K562 (cell line): ENCODE measurements at regions not wholly inside any gene's neighbourhood (a gene's known extent, or its start where the extent isn't known, plus 50 kb on each side); places are given as distances from the start of the nearest gene placed in this dataset.

Source experiments
- CREB1 ChIP-seq, 2 experiments: sonication (generic) in 1 of 2; formaldehyde crosslinking in 1 of 2; IDR thresholded peaks; 2 replicates each; pipeline versions ENCODE4 v1.6.1 to v1.8.0; 2012 to 2022; ENCODE audit warnings: inconsistent platforms in 1 of 2, mild to moderate bottlenecking in 1 of 2, missing genetic modification reagents in 1 of 2, moderate library complexity in 1 of 2
- DPF2 ChIP-seq: fragments of 450-650 bp; IDR thresholded peaks from 2 replicates; pipeline ENCODE4 v1.6.1; 2016
- ETV6 ChIP-seq, 3 experiments: fragments of 150-350 bp in 1 of 3; sonication (generic) in 1 of 3; formaldehyde crosslinking in 1 of 3; IDR thresholded peaks; 2 replicates each; pipeline versions ENCODE4 v1.6.1 to v1.8.0; 2014 to 2022; ENCODE audit warnings: borderline replicate concordance in 2 of 3, low read depth in 2 of 3, antibody characterized with exemption in 1 of 3, low read length in 1 of 3, mild to moderate bottlenecking in 1 of 3, missing genetic modification reagents in 1 of 3
- FOXM1 ChIP-seq, 2 experiments: fragments of 450-650 bp in 1 of 2; sonication (generic) in 1 of 2; formaldehyde crosslinking in 1 of 2; IDR thresholded peaks; 2 replicates each; pipeline versions ENCODE4 v1.6.1 to v1.9.0; 2017 to 2022; ENCODE audit warnings: low read depth in 2 of 2, mild to moderate bottlenecking in 2 of 2, missing genetic modification reagents in 1 of 2, moderate library complexity in 1 of 2
- KLF13 ChIP-seq: fragments of 450-650 bp; IDR thresholded peaks from 2 replicates; pipeline ENCODE4 v1.6.1; 2016; ENCODE audit warnings: missing genetic modification characterization, low read depth, mild to moderate bottlenecking, missing compliant biosample characterization, moderate library complexity, borderline replicate concordance
- TARDBP ChIP-seq: fragments of 450-650 bp; IDR thresholded peaks from 2 replicates; pipeline ENCODE4 v1.6.1; 2016
- WHSC1 ChIP-seq: IDR thresholded peaks from one replicate; pipeline ENCODE4 v1.6.1; 2012; ENCODE audit warnings: low read length, control low read depth, inconsistent platforms
- YY1 ChIP-seq, 3 experiments: IDR thresholded peaks; 2 replicates each; pipeline ENCODE4 v1.6.1; 2011; ENCODE audit warnings: low read length in 2 of 3, mild to moderate bottlenecking in 2 of 3, moderate library complexity in 2 of 3, borderline replicate concordance in 1 of 3, control low read depth in 1 of 3, low read depth in 1 of 3; ENCODE audit not compliant: insufficient read depth in 3 of 3, insufficient replicate concordance in 2 of 3, control insufficient read depth in 1 of 3, insufficient read length in 1 of 3; ENCODE audit errors: extremely low read depth in 1 of 3
- ZNF121 ChIP-seq: sonication (generic); formaldehyde crosslinking; conservative IDR thresholded peaks from 2 replicates; pipeline ENCODE4 v1.8.0; 2022; ENCODE audit warnings: missing genetic modification reagents
- ZNF143 ChIP-seq: sonication (generic); formaldehyde crosslinking; IDR thresholded peaks from 2 replicates; pipeline ENCODE4 v1.9.0; 2022; ENCODE audit warnings: mild to moderate bottlenecking, missing genetic modification reagents
- ZNF586 ChIP-seq: fragments of 450-650 bp; formaldehyde crosslinking; conservative IDR thresholded peaks from 2 replicates; pipeline ENCODE4 v1.4.0; 2020; ENCODE audit warnings: mild to moderate bottlenecking, moderate library complexity
- TF ChIP-seq, protein P1 (sequence below): fragments of 250-450 bp; sonication (Bioruptor Pico); IDR thresholded peaks from 2 replicates; pipeline ENCODE4 v1.8.0; 2021; ENCODE audit warnings: mild to moderate bottlenecking, moderate library complexity
- TF ChIP-seq, protein P2 (sequence below): fragments of 250-450 bp; sonication (Bioruptor Pico); IDR thresholded peaks from 2 replicates; pipeline ENCODE4 v1.5.0; 2021; ENCODE audit warnings: mild to moderate bottlenecking, moderate library complexity

DNA sequence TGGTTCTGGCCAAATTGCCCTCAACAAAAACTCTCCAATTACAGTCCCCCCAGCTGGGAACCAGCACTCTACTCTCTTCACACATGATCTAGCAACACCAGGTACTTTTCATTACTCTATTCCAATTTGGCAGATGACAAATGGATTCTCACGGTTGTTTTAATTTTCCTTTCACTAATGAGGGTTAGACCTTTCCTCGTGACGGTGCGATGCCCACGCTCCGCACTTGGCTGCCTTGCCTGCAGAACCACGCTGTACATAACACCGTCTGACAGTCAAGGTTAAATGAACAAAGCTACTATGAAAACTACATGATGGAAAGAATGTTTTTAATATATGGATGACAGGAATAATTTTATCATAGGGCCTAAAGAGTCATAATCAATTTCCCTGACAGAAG lies 141.5 kb downstream of the FBXO15 start:
- TF ChIP-seq ZNF143 (CRISPR knock-in tag) = no peak
- TF ChIP-seq, protein P1, sequence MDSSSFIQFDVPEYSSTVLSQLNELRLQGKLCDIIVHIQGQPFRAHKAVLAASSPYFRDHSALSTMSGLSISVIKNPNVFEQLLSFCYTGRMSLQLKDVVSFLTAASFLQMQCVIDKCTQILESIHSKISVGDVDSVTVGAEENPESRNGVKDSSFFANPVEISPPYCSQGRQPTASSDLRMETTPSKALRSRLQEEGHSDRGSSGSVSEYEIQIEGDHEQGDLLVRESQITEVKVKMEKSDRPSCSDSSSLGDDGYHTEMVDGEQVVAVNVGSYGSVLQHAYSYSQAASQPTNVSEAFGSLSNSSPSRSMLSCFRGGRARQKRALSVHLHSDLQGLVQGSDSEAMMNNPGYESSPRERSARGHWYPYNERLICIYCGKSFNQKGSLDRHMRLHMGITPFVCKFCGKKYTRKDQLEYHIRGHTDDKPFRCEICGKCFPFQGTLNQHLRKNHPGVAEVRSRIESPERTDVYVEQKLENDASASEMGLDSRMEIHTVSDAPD = no peak
- TF ChIP-seq FOXM1 (IDR thresholded peaks at IDR 0.05; ENCODE audit: low read depth) = no peak
- no peak for TF ChIP-seq FOXM1 (CRISPR knock-in tag; IDR thresholded peaks at IDR 0.05; ENCODE audit: low read depth)
- TF ChIP-seq DPF2 = no peak
- TF ChIP-seq ETV6 (IDR thresholded peaks at IDR 0.05; ENCODE audit: borderline replicate concordance in 1 of 2, low read depth in 2 of 2, low read length in 1 of 2) = no peak
- TF ChIP-seq ETV6 (CRISPR knock-in tag; IDR thresholded peaks at IDR 0.05; ENCODE audit: borderline replicate concordance) = no peak
- no peak for TF ChIP-seq YY1 (IDR thresholded peaks at IDR 0.05; ENCODE audit: borderline replicate concordance in 1 of 3, control insufficient read depth in 1 of 3, extremely low read depth in 1 of 3, insufficient read depth in 3 of 3, insufficient read length in 1 of 3, insufficient replicate concordance in 2 of 3, low read depth in 1 of 3, low read length in 2 of 3)
- no peak for TF ChIP-seq TARDBP
- TF ChIP-seq ZNF121 (CRISPR knock-in tag) = no peak
- no peak for TF ChIP-seq KLF13 (tag)
- no peak for TF ChIP-seq ZNF586 (CRISPR knock-in tag)
- no peak for TF ChIP-seq CREB1 (IDR thresholded peaks at IDR 0.05)
- no peak for TF ChIP-seq CREB1 (CRISPR knock-in tag; IDR thresholded peaks at IDR 0.05)
- TF ChIP-seq WHSC1 = no peak
- TF ChIP-seq, protein P2, sequence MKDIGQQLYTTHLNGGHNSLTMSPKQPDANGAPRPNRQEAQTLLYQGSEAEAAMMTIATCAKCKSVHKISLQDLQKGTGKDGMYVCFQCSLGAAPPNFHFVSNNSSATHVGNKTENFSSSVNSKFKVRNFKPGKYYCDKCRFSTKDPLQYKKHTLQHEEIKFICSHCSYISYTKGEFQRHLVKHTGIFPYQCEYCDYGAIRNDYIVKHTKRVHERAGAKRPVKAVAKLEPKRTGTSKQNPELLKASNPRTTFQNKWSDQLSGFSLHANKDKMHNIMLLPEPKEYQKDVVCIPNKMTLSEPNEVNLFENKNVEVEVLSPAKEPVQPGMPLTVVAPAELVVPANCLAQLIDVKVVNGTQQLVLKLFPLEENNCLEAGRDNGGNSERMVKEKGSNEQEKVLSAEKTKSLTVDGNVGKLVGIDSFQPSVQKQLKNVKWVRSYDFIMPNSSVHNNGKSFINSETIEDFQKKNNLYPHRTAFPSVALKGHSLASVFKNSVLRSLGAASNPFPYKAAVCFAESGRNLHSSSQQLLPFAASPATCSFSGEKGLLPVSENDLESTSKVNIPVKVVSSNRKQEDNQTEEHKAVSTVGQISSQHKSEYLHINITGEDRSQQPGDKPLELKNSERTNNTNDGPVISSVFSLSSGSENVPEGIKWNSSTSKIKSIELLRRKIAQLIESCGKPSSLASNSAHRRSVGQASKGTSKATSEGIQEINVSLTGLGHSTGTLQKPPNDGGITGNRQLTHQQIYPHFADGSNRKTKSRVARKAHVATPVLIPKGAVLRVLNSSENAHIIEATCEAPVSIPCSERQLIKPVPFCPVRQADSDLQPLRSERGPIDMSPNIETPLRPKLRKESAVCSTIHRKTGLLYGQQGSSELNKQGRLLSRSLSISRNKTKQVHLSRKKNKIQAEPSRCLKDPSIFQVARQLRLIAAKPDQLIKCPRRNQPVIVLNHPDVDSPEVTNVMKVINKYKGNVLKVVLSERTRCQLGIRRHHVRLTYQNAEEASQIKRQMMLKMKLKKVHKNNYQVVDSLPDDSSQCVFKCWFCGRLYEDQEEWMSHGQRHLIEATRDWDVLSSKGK (CRISPR knock-in tag) = no peak
